A673 (cell line): ENCODE measurements at regions not wholly inside any gene's neighbourhood (a gene's known extent, or its start where the extent isn't known, plus 50 kb on each side); places are given as distances from the start of the nearest gene placed in this dataset.
"Not testable (repeated sequence)": the region's sequence is repeated elsewhere in the genome, so short reads cannot be mapped to it uniquely, and the experiment has no call there.

Experiments used
- BruUV-seq: library from RNA; stranded (reverse); fragments of 400-500 nt; replicated peaks from 2 replicates; lab custom pipeline; 2021; lab: Mats Ljungman, UMichigan
- CTCF ChIA-PET: fragments of 300-600 bp; sonication (Branson Sonifier 250); formaldehyde crosslinking; loops from one replicate; lab custom pipeline; 2022; ENCODE audit warnings: antibody characterized with exemption; lab: Charles Lee
- POLR2A ChIA-PET: fragments of 300-600 bp; sonication (Branson Sonifier 250); formaldehyde crosslinking; loops from one replicate; lab custom pipeline; 2022; ENCODE audit warnings: antibody characterized with exemption; ENCODE audit not compliant: low non-redundant PET; lab: Charles Lee
- DNase-seq: peaks from one replicate; pipeline ENCODE4 v3.0.0-alpha.2; 2015; ENCODE audit warnings: low spot score
- H3K27ac ChIP-seq: fragments of 200-600 bp; sonication (generic); 2 replicates; pipeline ENCODE4 v1.5.1; 2016; ENCODE audit warnings: mixed run types, low read depth, mild to moderate bottlenecking, mixed read lengths, antibody characterized with exemption, low read length; ENCODE audit not compliant: poor library complexity, severe bottlenecking
- H3K27me3 ChIP-seq: fragments of 200-600 bp; sonication (generic); replicated peaks from 2 replicates; pipeline ENCODE4 v1.6.1; 2017; ENCODE audit warnings: mixed run types, low read depth, mild to moderate bottlenecking, mixed read lengths, antibody characterized with exemption, low read length; ENCODE audit not compliant: insufficient read depth, poor library complexity
- H3K36me3 ChIP-seq: fragments of 200-600 bp; sonication (generic); 2 replicates; pipeline ENCODE4 v1.6.1; 2016; ENCODE audit warnings: mixed run types, mild to moderate bottlenecking, mixed read lengths, antibody characterized with exemption, low read length; ENCODE audit not compliant: insufficient read depth, poor library complexity, severe bottlenecking
- H3K4me1 ChIP-seq: fragments of 200-600 bp; sonication (generic); 2 replicates; pipeline ENCODE4 v1.6.1; 2017; ENCODE audit warnings: mixed run types, mild to moderate bottlenecking, mixed read lengths, antibody characterized with exemption, low read length; ENCODE audit not compliant: insufficient read depth, poor library complexity, severe bottlenecking
- H3K4me3 ChIP-seq: fragments of 200-600 bp; sonication (generic); 2 replicates; pipeline ENCODE4 v1.5.1; 2016; ENCODE audit warnings: low read depth, mixed run types, mild to moderate bottlenecking, mixed read lengths, low read length; ENCODE audit not compliant: poor library complexity, severe bottlenecking
- H3K9me3 ChIP-seq: fragments of 200-600 bp; sonication (generic); 2 replicates; pipeline ENCODE4 v1.6.1; 2016; ENCODE audit warnings: mixed run types, low read depth, mild to moderate bottlenecking, mixed read lengths, antibody characterized with exemption, low read length; ENCODE audit not compliant: poor library complexity, severe bottlenecking
- EZH2 ChIP-seq: fragments of 200-600 bp; sonication (generic); IDR thresholded peaks from 2 replicates; pipeline ENCODE4 v1.6.1; 2017; ENCODE audit warnings: borderline replicate concordance, low read depth, mild to moderate bottlenecking, mixed read lengths, antibody characterized with exemption, low read length; ENCODE audit not compliant: poor library complexity, severe bottlenecking
- intact Hi-C: fragments of 100-400 bp; cut with micrococcal nuclease; formaldehyde crosslinking; loops from one replicate; pipeline ENCODE4 v1.10.0; 2022; ENCODE audit not compliant: unreplicated experiment
- TF ChIP-seq, protein P1 (sequence below): fragments of 300-800, 200-600 bp; sonication (generic); conservative IDR thresholded peaks from 2 replicates; pipeline ENCODE4 v1.5.1; 2017; ENCODE audit warnings: low read depth, mild to moderate bottlenecking, antibody characterized with exemption, low read length, moderate library complexity, mixed read lengths

DNA sequence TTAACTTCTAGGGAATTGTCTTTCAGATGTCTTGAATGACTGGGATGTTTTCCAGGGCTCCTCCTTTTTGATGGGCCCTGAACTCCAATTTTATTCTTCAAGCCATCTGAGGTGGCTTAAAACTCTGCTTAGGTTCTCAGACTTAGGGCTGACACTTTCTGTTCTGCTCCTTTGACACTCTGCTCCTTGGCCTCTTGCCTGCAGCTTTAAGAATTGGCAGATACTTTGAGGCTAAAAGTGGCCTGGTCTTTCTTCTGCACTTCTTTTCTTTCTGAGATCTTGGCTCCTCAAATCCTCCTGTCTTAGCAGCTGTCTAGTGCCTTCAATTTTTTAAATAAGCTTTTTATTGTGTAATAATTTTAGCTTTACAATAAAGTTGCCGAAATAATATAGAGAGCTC is 294.6 kb downstream of the RPS6KC1 start:
- DNase-seq = no peak
- POLR2A ChIA-PET = interaction anchor here (0.6 kb wide), 1 partner anchor 83 kb away, joined by 5 read pairs; no protein-coding TSS in a partner anchor
- Histone ChIP-seq H3K4me3 (no peak overlapping the region), H3K36me3 (no peaks in the 10 kb centered on the region), H3K4me1 (no peaks in the 10 kb centered on the region), H3K27ac (no peak overlapping the region), H3K27me3 (peaks cover 79% of the 10 kb centered on the region), H3K9me3 (no peaks in the 10 kb centered on the region)
- intact Hi-C loops = no loop called here
- TF ChIP-seq, protein P1, sequence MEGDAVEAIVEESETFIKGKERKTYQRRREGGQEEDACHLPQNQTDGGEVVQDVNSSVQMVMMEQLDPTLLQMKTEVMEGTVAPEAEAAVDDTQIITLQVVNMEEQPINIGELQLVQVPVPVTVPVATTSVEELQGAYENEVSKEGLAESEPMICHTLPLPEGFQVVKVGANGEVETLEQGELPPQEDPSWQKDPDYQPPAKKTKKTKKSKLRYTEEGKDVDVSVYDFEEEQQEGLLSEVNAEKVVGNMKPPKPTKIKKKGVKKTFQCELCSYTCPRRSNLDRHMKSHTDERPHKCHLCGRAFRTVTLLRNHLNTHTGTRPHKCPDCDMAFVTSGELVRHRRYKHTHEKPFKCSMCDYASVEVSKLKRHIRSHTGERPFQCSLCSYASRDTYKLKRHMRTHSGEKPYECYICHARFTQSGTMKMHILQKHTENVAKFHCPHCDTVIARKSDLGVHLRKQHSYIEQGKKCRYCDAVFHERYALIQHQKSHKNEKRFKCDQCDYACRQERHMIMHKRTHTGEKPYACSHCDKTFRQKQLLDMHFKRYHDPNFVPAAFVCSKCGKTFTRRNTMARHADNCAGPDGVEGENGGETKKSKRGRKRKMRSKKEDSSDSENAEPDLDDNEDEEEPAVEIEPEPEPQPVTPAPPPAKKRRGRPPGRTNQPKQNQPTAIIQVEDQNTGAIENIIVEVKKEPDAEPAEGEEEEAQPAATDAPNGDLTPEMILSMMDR = no peak
- TF ChIP-seq EZH2 = no peak
- CTCF ChIA-PET = interaction anchor here (0.6 kb wide), 1 partner anchor 635 kb away, joined by 3 read pairs; no protein-coding TSS in a partner anchor
- BruUV-seq = no TSS peak

DNA sequence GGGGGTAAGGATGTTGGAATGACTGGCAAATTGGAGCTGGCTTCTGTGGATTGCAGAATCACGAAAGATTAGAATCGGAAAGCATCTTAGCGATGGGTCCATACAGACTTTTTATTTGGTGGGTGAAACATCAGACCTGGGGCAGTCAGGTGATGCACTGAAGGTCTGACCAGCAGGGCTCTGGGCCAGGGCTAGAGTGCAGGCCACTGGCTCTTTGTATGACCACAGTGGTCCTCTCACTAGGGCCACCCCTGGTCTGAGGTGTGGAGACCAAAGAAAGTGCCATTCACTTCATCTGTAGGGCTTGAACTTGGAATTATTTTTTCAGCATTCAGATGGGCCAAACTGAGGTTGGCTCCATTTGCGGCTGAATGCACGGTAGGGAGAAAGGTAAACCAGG is 306.4 kb downstream of the RPS6KC1 start:
- intact Hi-C loops = no loop called here
- CTCF ChIA-PET = no interaction called here

DNA sequence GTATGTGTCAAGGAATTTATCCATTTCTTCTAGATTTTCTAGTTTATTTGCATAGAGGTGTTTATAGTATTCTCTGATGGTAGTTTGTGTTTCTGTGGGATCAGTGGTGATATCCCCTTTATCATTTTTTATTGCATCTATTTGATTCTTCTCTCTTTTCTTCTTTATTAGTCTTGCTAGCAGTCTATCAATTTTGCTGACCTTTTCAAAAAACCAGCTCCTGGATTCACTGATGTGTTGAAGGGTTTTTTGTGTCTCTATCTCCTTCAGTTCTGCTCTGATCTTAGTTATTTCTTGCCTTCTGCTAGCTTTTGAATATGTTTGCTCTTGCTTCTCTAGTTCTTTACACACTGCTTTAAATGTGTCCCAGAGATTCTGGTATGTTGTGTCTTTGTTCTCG is 307.3 kb downstream of the RPS6KC1 start:
- H3K9me3 ChIP-seq, DNase-seq, intact Hi-C loops, BruUV-seq, H3K4me3 ChIP-seq, CTCF ChIA-PET, POLR2A ChIA-PET, H3K27ac ChIP-seq, H3K27me3 ChIP-seq, H3K36me3 ChIP-seq, H3K4me1 ChIP-seq: not testable (repeated sequence)

More for the DNA sequence above, 306.4 kb downstream of the RPS6KC1 start:
- no peaks in the 10 kb centered on the region for H3K4me1 ChIP-seq
- TF ChIP-seq, protein P1 = no peak
- TF ChIP-seq EZH2 = no peak
- H3K27ac ChIP-seq = no peak overlapping the region
- H3K9me3 ChIP-seq = no peaks in the 10 kb centered on the region
- DNase-seq = no peak
- POLR2A ChIA-PET = no interaction called here
- H3K4me3 ChIP-seq = no peak overlapping the region
- no TSS peak for BruUV-seq
- H3K27me3 ChIP-seq = peaks cover 18% of the 10 kb centered on the region
- H3K36me3 ChIP-seq = no peaks in the 10 kb centered on the region

DNA sequence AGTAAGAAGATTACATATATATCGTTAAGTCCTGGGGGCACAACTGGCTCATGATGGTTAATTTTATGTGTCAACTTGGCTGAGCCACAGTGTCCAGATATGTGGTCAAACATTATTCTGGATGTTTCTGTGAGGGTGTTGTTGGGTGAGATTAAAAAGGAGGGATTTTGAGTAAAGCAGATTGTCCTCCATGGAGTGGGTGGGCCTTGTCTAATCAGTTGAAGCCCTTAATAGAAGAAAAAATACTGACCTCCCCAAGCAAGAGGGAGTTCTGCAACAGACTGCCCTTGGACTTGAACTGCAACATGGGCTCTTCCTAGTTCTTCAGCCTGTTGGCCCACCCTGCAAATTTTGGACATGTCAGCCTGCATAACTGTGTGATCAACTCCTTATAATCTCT is 311.6 kb downstream of the RPS6KC1 start:
- no peaks in the 10 kb centered on the region for H3K27me3 ChIP-seq
- H3K36me3 ChIP-seq = no peaks in the 10 kb centered on the region
- ChIA-PET CTCF (no interaction called here), POLR2A (no interaction called here)
- TF ChIP-seq, protein P1 = no peak
- TF ChIP-seq EZH2 = no peak
- BruUV-seq = no TSS peak
- intact Hi-C loops = no loop called here
- H3K27ac ChIP-seq = no peak overlapping the region
- DNase-seq = no peak
- no peak overlapping the region for H3K4me3 ChIP-seq
- no peaks in the 10 kb centered on the region for H3K4me1 ChIP-seq
- H3K9me3 ChIP-seq = no peaks in the 10 kb centered on the region
